Testis (tissue), 2 donors: ENCODE measurements at regions not wholly inside any gene's neighbourhood (a gene's known extent, or its start where the extent isn't known, plus 50 kb on each side); places are given as distances from the start of the nearest gene placed in this dataset.

Experiments
- DNase-seq: peaks from one replicate; pipeline ENCODE4 v3.0.0-alpha.2; 2019
- H3K27ac ChIP-seq, 2 donors: fragments of 200-600 bp; sonication (generic); one replicate each; pipeline ENCODE4 v1.5.1; 2019
- H3K27me3 ChIP-seq: fragments of 200-600 bp; sonication (generic); one replicate; pipeline ENCODE4 v1.5.1; 2019
- H3K36me3 ChIP-seq: fragments of 200-600 bp; sonication (generic); one replicate; pipeline ENCODE4 v1.5.1; 2017; ENCODE audit warnings: low read depth; ENCODE audit errors: missing control alignments
- H3K4me1 ChIP-seq: fragments of 200-600 bp; sonication (generic); one replicate; pipeline ENCODE4 v1.5.1; 2019
- H3K4me3 ChIP-seq, 2 donors: fragments of 200-600 bp; sonication (generic); one replicate each; pipeline ENCODE4 v1.5.1; 2017 to 2019
- H3K9me3 ChIP-seq: fragments of 200-600 bp; sonication (generic); one replicate; pipeline ENCODE4 v1.5.1; 2017
- CTCF ChIP-seq, 3 experiments: fragments of 450-650 bp in 2 of 3; fragments of 200-600 bp in 1 of 3; sonication (generic) in 1 of 3; IDR thresholded peaks; one replicate each; pipeline ENCODE4 v1.5.1; 2016 to 2019; ENCODE audit warnings: antibody characterized with exemption in 3 of 3, mild to moderate bottlenecking in 2 of 3, moderate library complexity in 1 of 3
- POLR2A ChIP-seq: fragments of 450-650 bp; IDR thresholded peaks from one replicate; pipeline ENCODE4 v1.6.1; 2017; ENCODE audit warnings: antibody characterized with exemption, mild to moderate bottlenecking, moderate library complexity
- WGBS, 2 donors: methylation state at CpG; one replicate each; pipeline ENCODE4 v1.1.5; 2018; 5-methylcytosine and 5-hydroxymethylcytosine counted together
- intact Hi-C: fragments of 100-400 bp; cut with DNase I; formaldehyde crosslinking; loops from one replicate; pipeline ENCODE4 v1.15.1; 2023; ENCODE audit warnings: low total_unique reads

DNA sequence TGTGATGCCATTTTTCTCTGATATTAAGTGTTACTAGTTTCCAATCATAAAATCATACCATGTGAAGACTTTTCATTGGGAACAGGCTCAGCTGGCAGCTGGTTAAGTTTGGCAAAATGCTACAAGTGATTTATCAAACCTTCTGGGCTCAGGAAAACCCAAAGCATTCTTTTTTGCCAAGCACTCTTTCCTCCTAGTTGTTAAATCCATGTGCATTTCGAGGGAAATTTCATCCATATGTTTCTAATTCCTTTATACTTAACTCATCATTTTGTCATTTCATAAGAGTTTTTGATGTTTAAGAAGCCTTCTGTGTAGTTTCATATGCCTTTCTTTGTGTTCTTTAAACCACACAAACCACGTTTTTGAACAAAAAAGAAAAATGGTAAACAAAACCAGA lies 217.6 kb upstream of the PDE10A start:
- TF ChIP-seq CTCF (IDR thresholded peaks at IDR 0.05): no peak
- TF ChIP-seq POLR2A: no peak
- no peaks in the 10 kb centered on the region for H3K36me3 ChIP-seq
- WGBS, 2 donors: 70 to 77% methylated on average over 2 of the region's 2 CpGs
- no peaks in the 10 kb centered on the region for H3K27me3 ChIP-seq
- H3K9me3 ChIP-seq: no peaks in the 10 kb centered on the region
- no peak for DNase-seq
- intact Hi-C loops: no loop called here
- H3K4me1 ChIP-seq: no peaks in the 10 kb centered on the region
- H3K4me3 ChIP-seq: no peak overlapping the region
- H3K27ac ChIP-seq: no peak overlapping the region

DNA sequence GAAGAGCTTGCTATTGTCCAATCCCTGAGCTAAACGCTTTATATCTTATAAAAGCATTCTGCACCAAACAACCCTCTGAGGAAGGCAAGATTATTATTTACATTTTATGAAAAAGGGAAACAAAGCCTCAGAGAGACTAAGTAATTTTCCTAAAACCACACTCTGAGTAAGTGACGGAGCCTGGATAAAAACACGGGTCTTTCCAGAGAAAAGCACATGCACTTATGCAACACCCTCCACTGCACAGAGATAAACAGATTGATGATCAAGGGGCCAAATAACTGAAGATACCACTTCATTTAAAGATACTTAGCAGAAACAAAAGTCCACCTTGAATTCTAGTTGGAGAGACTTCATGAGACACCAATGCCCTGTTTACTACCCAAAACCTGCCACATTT lies 214.7 kb upstream of the PDE10A start:
- intact Hi-C loops: no loop called here
- no peak for DNase-seq
- no peaks in the 10 kb centered on the region for H3K36me3 ChIP-seq
- H3K4me1 ChIP-seq: no peaks in the 10 kb centered on the region
- WGBS, 2 donors: 71 to 81% methylated on average over 3 of the region's 3 CpGs
- H3K4me3 ChIP-seq: no peak overlapping the region
- H3K27me3 ChIP-seq: no peaks in the 10 kb centered on the region
- no peaks in the 10 kb centered on the region for H3K9me3 ChIP-seq
- TF ChIP-seq POLR2A (no peak), CTCF (IDR thresholded peaks at IDR 0.05) (no peak)
- H3K27ac ChIP-seq: no peak overlapping the region

DNA sequence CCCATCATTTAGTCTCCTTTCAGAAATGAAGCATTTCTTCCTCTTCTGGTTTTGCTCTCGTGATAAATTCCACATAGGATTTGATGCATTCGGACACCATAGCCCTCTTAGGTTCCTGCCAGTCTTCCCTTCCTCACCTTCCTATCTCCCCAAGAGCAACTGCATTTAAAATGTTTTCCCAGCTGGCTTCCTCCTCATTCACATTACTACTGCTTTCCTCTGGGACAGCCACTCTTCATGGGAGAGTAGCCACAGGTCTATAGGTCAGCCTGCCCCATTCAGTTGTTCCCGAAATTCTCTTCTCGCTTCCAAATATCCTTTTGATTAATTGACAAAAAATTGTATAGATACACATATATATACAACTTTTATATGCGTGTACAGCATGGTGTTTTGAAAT lies 214.2 kb upstream of the PDE10A start:
- Histone ChIP-seq H3K27me3 (no peaks in the 10 kb centered on the region), H3K4me1 (no peaks in the 10 kb centered on the region), H3K4me3 (no peak overlapping the region), H3K27ac (no peak overlapping the region), H3K36me3 (no peaks in the 10 kb centered on the region), H3K9me3 (no peaks in the 10 kb centered on the region)
- WGBS, 2 donors: 62 to 64% methylated on average over 5 of the region's 5 CpGs
- DNase-seq: no peak
- TF ChIP-seq POLR2A: no peak
- no peak for TF ChIP-seq CTCF (IDR thresholded peaks at IDR 0.05)
- intact Hi-C loops: no loop called here

- no peaks in the 10 kb centered on the region for H3K36me3 ChIP-seq
- intact Hi-C loops: no loop called here
- no peaks in the 10 kb centered on the region for H3K4me1 ChIP-seq
- no peak overlapping the region for H3K4me3 ChIP-seq
- DNase-seq: no peak
- 25 to 40% methylated on average over 6 of the region's 6 CpGs for WGBS, 2 donors
- H3K9me3 ChIP-seq: no peaks in the 10 kb centered on the region
- no peak overlapping the region for H3K27ac ChIP-seq
- TF ChIP-seq POLR2A (no peak), CTCF (IDR thresholded peaks at IDR 0.05) (no peak)
- H3K27me3 ChIP-seq: no peaks in the 10 kb centered on the region
Measured at GRCh38 chr6:165876588-165876987, 213.5 kb upstream of the PDE10A start.

DNA sequence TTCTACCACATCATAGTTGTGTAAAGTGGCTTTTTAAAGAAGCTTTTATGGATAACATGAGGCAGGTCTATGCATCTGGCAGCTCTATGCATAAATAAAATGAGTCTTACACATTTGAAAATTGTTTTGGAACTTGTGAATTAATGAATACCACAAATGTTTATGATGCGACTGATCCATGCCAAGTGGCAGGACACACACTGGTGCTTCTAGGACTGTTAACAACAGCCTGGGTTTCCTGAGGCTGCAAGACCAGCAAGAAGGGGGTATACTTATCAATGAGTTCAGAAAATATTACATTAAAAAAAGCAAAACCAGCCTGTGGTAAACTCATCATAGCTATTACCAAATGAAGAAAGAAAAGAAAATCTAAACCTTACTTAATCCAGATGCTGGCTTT lies 212.9 kb upstream of the PDE10A start:
- Histone ChIP-seq H3K9me3 (no peaks in the 10 kb centered on the region), H3K36me3 (no peaks in the 10 kb centered on the region), H3K4me3 (no peak overlapping the region), H3K4me1 (no peaks in the 10 kb centered on the region), H3K27me3 (no peaks in the 10 kb centered on the region), H3K27ac (no peak overlapping the region)
- TF ChIP-seq POLR2A: no peak
- no peak for TF ChIP-seq CTCF (IDR thresholded peaks at IDR 0.05)
- WGBS, 2 donors: 77 to 81% methylated on average over 1 of the region's 1 CpG
- intact Hi-C loops: no loop called here
- no peak for DNase-seq
